Testis (tissue), 2 donors: ENCODE measurements at regions not wholly inside any gene's neighbourhood (a gene's known extent, or its start where the extent isn't known, plus 50 kb on each side); places are given as distances from the start of the nearest gene placed in this dataset.

ENCODE experiments used
- CTCF ChIP-seq, 3 experiments: fragments of 450-650 bp in 2 of 3; fragments of 200-600 bp in 1 of 3; sonication (generic) in 1 of 3; IDR thresholded peaks; one replicate each; pipeline ENCODE4 v1.5.1; 2016 to 2019; ENCODE audit warnings: antibody characterized with exemption in 3 of 3, mild to moderate bottlenecking in 2 of 3, moderate library complexity in 1 of 3
- POLR2A ChIP-seq: fragments of 450-650 bp; IDR thresholded peaks from one replicate; pipeline ENCODE4 v1.6.1; 2017; ENCODE audit warnings: antibody characterized with exemption, mild to moderate bottlenecking, moderate library complexity

GRCh38 chr10:25105743-25106260 is 69.0 kb upstream of the GPR158 start:
- TF ChIP-seq CTCF (IDR thresholded peaks at IDR 0.05), result no peak
- no peak for TF ChIP-seq POLR2A
